ENCODE measurements at regions not wholly inside any gene's neighbourhood (a gene's known extent, or its start where the extent isn't known, plus 50 kb on each side); places are given as distances from the start of the nearest gene placed in this dataset.

DNA sequence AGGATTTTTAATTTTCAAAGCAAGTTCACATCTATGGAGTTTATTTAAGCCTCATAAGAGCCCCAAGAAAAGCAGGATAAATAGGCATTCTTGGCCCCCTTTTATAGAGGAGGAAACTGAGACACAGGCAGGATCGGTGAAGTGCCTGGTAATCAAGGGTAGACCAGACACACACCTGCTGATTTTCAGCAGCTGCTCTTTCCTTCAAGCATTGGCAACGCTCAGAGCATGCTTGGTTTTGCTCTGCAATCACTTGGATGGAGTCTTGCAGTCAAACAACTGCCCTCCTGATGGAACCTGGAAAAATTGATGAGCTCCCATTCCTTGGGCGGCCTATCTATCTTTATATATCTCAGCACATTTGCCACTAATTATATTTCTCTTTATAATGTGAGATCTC is 478.9 kb upstream of the CAMK1G start:
- intact Hi-C loops (cut with micrococcal nuclease; ENCODE audit: unreplicated experiment): no loop called here
- no TSS peak for BruUV-seq (replicated peaks)
- no peak overlapping the region for H3K27ac ChIP-seq (ENCODE audit: low read length)
- no peaks in the 10 kb centered on the region for H3K27me3 ChIP-seq (ENCODE audit: control insufficient read depth, insufficient read depth, low read length)
- H3K4me1 ChIP-seq (ENCODE audit: control insufficient read depth, insufficient read depth, low read length): no peaks in the 10 kb centered on the region
- TF ChIP-seq, protein P1, sequence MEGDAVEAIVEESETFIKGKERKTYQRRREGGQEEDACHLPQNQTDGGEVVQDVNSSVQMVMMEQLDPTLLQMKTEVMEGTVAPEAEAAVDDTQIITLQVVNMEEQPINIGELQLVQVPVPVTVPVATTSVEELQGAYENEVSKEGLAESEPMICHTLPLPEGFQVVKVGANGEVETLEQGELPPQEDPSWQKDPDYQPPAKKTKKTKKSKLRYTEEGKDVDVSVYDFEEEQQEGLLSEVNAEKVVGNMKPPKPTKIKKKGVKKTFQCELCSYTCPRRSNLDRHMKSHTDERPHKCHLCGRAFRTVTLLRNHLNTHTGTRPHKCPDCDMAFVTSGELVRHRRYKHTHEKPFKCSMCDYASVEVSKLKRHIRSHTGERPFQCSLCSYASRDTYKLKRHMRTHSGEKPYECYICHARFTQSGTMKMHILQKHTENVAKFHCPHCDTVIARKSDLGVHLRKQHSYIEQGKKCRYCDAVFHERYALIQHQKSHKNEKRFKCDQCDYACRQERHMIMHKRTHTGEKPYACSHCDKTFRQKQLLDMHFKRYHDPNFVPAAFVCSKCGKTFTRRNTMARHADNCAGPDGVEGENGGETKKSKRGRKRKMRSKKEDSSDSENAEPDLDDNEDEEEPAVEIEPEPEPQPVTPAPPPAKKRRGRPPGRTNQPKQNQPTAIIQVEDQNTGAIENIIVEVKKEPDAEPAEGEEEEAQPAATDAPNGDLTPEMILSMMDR (IDR thresholded peaks at IDR 0.05): no peak
- TF ChIP-seq POLR2AphosphoS5 (IDR thresholded peaks at IDR 0.05; ENCODE audit: low read depth, low read length) (no peak), REST (IDR thresholded peaks at IDR 0.05; ENCODE audit: insufficient read depth in 1 of 2, low read depth in 2 of 2, low read length in 1 of 2) (no peak), TCF7L2 (IDR thresholded peaks at IDR 0.05; ENCODE audit: low read depth, low read length) (no peak)
- no peak overlapping the region for H3K4me3 ChIP-seq (ENCODE audit: low read depth in 2 of 2, low read length in 2 of 2)
- ChIA-PET POLR2A (no interaction called here), CTCF (no interaction called here)
- no peaks in the 10 kb centered on the region for H3K9me3 ChIP-seq (ENCODE audit: control insufficient read depth, insufficient read depth, low read depth, low read length)
- no peaks in the 10 kb centered on the region for H3K36me3 ChIP-seq (ENCODE audit: control insufficient read depth, insufficient read depth, low read length)
- DNase-seq (ENCODE audit: low read depth, low spot score): no peak
- no peak for ATAC-seq
- in situ Hi-C loops (cut with HindIII; ENCODE audit: low pct_unique_long_range_greater_than_20kb, low sequenced_read_pairs): no loop called here

DNA sequence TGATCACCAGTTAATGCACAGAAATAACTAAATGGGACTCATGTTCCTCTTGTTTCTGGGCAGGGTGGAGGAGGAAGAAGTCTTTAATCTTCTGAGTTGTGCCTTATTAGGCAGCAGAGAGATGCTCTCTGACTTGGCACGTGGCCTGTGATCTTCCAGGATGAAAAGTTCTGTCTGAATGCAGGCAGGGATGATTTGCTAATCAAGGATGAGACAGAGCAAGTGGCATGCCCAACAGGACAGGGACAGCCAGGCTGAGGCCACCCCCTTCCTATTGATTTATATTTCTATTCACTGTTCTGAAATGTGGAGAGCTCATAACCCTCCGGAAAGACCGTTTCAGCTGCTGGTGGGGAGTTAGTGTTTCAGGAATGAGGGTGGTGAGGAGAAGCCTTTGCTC is 477.8 kb upstream of the CAMK1G start:
- ATAC-seq (no peak), DNase-seq (ENCODE audit: low read depth, low spot score) (no peak)
- BruUV-seq (replicated peaks): no TSS peak
- CTCF ChIA-PET: no interaction called here
- Histone ChIP-seq H3K4me3 (ENCODE audit: low read depth in 2 of 2, low read length in 2 of 2) (no peak overlapping the region), H3K27me3 (ENCODE audit: control insufficient read depth, insufficient read depth, low read length) (no peaks in the 10 kb centered on the region), H3K36me3 (ENCODE audit: control insufficient read depth, insufficient read depth, low read length) (no peaks in the 10 kb centered on the region), H3K9me3 (ENCODE audit: control insufficient read depth, insufficient read depth, low read depth, low read length) (no peaks in the 10 kb centered on the region), H3K4me1 (ENCODE audit: control insufficient read depth, insufficient read depth, low read length) (no peaks in the 10 kb centered on the region), H3K27ac (ENCODE audit: low read length) (no peak overlapping the region)
- TF ChIP-seq POLR2AphosphoS5 (IDR thresholded peaks at IDR 0.05; ENCODE audit: low read depth, low read length): no peak
- intact Hi-C loops (cut with micrococcal nuclease; ENCODE audit: unreplicated experiment) (no loop called here), in situ Hi-C loops (cut with HindIII; ENCODE audit: low pct_unique_long_range_greater_than_20kb, low sequenced_read_pairs) (no loop called here)
- POLR2A ChIA-PET: no interaction called here

DNA sequence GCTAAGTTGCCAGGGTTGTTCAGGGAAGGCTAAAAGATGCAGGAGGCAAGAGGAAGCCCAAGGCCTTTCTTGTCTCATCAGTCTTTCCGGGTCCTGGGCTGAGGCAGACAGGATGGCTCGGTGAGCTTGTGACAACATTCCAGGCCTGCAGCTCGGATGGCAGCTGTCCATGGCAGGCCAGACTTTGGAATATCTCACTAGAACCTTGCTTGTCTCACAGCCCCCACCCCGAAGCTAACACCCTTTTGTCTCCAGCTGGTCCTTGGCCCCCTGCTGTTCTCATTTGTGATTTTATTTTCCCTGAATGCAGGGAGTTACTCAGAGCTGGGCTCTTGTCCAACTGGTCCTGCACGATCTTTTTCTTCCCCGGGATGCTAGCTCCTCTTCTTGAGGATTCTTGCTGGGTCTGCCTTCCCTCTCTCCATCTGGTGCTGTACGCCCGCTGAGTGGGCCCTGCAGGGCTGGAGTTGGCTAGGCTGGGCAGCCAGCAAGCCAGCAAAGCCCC is 477.2 kb upstream of the CAMK1G start:
- DNase-seq (ENCODE audit: low read depth, low spot score): no peak
- CTCF ChIA-PET: no interaction called here
- in situ Hi-C loops (cut with HindIII; ENCODE audit: low pct_unique_long_range_greater_than_20kb, low sequenced_read_pairs): no loop called here
- TF ChIP-seq REST (IDR thresholded peaks at IDR 0.05; ENCODE audit: insufficient read depth in 1 of 2, low read depth in 2 of 2, low read length in 1 of 2) (no peak), POLR2AphosphoS5 (IDR thresholded peaks at IDR 0.05; ENCODE audit: low read depth, low read length) (no peak), TCF7L2 (IDR thresholded peaks at IDR 0.05; ENCODE audit: low read depth, low read length) (no peak), SIN3A (IDR thresholded peaks at IDR 0.05; ENCODE audit: borderline replicate concordance, insufficient read depth, low read depth, low read length) (no peak)
- TF ChIP-seq, protein P1 (IDR thresholded peaks at IDR 0.05): no peak
- no peaks in the 10 kb centered on the region for H3K4me1 ChIP-seq (ENCODE audit: control insufficient read depth, insufficient read depth, low read length)
- no peaks in the 10 kb centered on the region for H3K27me3 ChIP-seq (ENCODE audit: control insufficient read depth, insufficient read depth, low read length)
- H3K9me3 ChIP-seq (ENCODE audit: control insufficient read depth, insufficient read depth, low read depth, low read length): no peaks in the 10 kb centered on the region
- POLR2A ChIA-PET: no interaction called here
- H3K27ac ChIP-seq (ENCODE audit: low read length): no peak overlapping the region
- no TSS peak for BruUV-seq (replicated peaks)
- no peaks in the 10 kb centered on the region for H3K36me3 ChIP-seq (ENCODE audit: control insufficient read depth, insufficient read depth, low read length)
- H3K4me3 ChIP-seq (ENCODE audit: low read depth in 2 of 2, low read length in 2 of 2): no peak overlapping the region
- intact Hi-C loops (cut with micrococcal nuclease; ENCODE audit: unreplicated experiment): no loop called here
- no peak for ATAC-seq
